ENCODE measurements at regions not wholly inside any gene's neighbourhood (a gene's known extent, or its start where the extent isn't known, plus 50 kb on each side); places are given as distances from the start of the nearest gene placed in this dataset.

- DNase-seq (ENCODE audit: low read depth in 2 of 2, low spot score in 1 of 2): no peak
Observed at GRCh38 chr9:80185112-80185738, 613.5 kb downstream of the TLE4 start.

- DNase-seq (ENCODE audit: low read depth in 2 of 2, low spot score in 1 of 2): no peak
Observed at GRCh38 chr9:80177949-80178480, 606.2 kb downstream of the TLE4 start.

- no peak for DNase-seq (ENCODE audit: low read depth in 2 of 2, low spot score in 1 of 2)
Observed at GRCh38 chr9:80175286-80176150, 603.8 kb downstream of the TLE4 start.

DNA sequence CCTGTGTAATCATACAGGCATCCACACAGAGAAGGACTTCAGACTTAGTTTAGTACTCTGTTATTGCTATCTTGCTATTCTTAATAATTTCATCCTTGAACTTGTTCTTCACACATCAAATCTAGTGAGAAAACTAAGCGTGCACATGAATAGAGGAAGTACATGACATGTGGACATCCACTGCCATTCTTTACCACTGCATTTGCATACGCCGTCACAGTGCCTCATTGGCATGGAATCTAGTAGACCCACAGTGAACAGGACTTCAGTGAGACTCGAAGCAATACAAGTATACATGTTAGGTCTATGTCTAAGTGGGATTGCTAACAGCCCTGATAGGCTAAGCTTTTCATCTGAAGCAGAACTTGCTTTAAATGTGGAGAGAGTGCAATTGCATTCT is 592.1 kb downstream of the TLE4 start:
- no peak for DNase-seq (ENCODE audit: low read depth in 2 of 2, low spot score in 1 of 2)

GRCh38 chr9:80158554-80159170 is 586.9 kb downstream of the TLE4 start:
- DNase-seq (ENCODE audit: low read depth in 2 of 2, low spot score in 1 of 2): no peak

DNA sequence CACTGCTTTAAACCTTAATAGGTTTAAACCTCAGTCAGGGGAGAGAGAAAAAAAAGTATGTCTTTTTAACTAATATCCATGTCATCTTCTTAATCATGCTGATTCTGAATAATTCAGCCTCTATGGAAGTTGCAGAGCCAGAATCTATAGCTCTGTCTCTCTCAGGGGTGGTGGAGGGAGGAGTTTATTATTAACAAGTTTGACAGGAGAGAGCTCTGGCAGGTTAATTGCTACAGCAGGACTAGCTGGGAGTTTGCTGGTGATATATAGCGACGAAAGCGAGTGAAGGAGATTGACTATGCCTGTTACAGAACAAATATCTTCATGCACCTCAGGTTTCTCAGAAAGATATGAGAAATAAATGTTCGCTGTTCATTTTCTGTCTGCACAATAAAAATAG is 586.4 kb downstream of the TLE4 start:
- DNase-seq (ENCODE audit: low read depth in 2 of 2, low spot score in 1 of 2): no peak

GRCh38 chr9:80157561-80157983 is 585.8 kb downstream of the TLE4 start:
- no peak for DNase-seq (ENCODE audit: low read depth in 2 of 2, low spot score in 1 of 2)

- no peak for DNase-seq (ENCODE audit: low read depth in 2 of 2, low spot score in 1 of 2)
Observed at GRCh38 chr9:80156756-80157472, 585.1 kb downstream of the TLE4 start.

- DNase-seq (ENCODE audit: low read depth in 2 of 2, low spot score in 1 of 2): no peak
Observed at GRCh38 chr9:80156262-80156661, 584.5 kb downstream of the TLE4 start.

DNA sequence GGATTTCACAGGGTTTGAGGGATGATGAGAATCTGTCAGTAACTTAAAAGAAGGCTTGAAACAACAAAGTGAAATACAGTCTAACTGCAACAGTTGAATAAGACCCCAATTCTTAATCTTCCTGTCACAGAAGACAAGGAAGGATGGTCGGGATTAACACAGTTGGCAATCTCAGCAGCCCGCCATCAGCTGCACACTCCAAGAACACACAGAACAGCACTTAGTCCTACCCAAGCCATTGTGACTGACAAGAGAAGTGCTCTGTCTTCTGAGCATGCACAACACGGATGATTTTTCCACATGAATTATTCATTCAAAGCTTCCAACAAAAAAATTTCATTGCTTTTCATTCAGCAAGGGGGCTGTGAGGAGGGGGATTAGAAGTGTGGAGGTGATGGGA is 576.1 kb downstream of the TLE4 start:
- DNase-seq (ENCODE audit: low read depth in 2 of 2, low spot score in 1 of 2): no peak

DNA sequence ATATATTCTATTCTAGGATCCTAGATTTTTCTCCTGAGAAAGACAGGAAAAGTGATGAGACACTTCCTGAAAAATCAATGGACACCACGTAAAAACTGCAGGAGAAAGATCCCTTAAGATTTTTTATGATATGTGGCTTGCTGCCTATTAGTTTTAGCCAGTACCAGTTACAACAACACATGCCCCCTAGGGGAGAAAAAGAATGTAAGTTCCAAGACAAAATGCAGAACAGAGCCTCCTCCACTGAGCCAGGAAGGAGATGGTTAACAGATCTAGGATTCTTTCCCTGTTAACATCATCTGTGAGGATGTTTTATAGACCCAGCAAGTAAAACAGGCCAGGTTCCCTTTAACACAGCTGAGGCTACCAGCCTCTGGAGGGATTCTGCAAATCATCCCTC is 574.7 kb downstream of the TLE4 start:
- DNase-seq (ENCODE audit: low read depth in 2 of 2, low spot score in 1 of 2): no peak

GRCh38 chr9:80144856-80145255 is 573.1 kb downstream of the TLE4 start:
- DNase-seq (ENCODE audit: low read depth in 2 of 2, low spot score in 1 of 2): no peak

DNA sequence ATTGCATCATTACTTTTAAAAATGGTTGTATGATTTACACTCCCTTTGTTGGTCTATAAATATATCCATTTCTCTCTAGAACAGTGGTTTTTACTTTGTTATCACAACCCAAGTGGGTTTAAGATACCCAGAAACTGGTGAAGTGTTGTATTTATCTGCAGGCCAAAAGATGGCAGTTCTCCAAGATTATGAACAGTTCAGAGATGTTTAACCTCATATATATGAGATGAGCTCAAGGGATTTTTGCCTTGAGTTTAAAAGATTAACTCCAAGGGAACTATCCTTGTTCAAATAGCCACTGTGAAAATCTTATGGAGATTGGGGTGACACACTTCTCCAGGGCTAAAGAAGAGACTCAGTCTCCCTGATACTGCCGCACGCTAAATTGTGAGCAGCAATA is 572.6 kb downstream of the TLE4 start:
- no peak for DNase-seq (ENCODE audit: low read depth in 2 of 2, low spot score in 1 of 2)

DNA sequence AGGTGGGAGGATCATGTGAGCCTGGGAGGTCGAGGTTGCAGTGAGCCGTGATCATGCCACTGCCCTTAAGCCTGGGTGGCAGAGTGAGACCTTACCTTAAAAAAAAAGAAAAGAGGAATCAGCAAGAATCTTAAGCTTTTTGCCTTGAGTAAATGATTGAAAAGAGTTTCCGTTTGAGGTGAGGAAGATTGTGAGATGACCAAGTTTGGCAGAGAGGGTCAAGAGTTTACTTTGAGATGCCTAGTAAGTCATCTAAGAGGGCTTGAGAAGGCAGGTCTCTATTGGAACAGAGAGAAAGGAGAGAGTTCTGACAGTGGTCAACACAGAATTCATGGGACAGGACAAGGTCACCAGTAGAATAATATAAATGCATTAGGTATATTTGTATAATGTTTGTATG is 572.1 kb downstream of the TLE4 start:
- DNase-seq (ENCODE audit: low read depth in 2 of 2, low spot score in 1 of 2): no peak

GRCh38 chr9:80134487-80134886 is 562.7 kb downstream of the TLE4 start:
- no peak for DNase-seq (ENCODE audit: low read depth in 2 of 2, low spot score in 1 of 2)

- DNase-seq (ENCODE audit: low read depth in 2 of 2, low spot score in 1 of 2): no peak
Observed at GRCh38 chr9:80131627-80132026, 559.9 kb downstream of the TLE4 start.

GRCh38 chr9:80127920-80128319 is 556.2 kb downstream of the TLE4 start:
- no peak for DNase-seq (ENCODE audit: low read depth in 2 of 2, low spot score in 1 of 2)

DNA sequence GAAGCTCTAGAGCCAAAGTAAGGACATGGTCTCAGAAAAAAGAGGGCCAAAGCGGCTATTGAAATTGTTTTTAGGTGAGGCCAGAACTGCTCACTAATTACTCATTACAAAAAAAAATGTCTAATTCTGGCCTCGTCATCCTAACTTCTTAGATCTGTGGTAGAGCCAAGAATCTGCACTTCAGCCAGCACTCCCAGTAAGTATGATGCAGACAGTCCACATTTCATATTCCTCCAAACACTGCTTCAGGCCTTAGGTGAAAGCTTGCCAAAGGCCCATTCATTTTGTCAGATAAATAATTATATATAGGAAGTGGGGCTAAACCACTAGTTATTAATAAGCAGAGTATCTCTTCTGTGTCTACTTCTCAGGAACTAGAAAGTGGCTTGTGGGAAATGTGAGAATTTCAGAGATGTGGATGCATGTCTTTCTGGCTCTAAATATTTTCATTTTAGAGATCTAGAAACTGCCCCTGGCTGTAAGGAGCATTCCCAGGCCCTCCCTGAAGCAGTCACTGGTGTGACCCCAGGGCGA is 554.0 kb downstream of the TLE4 start:
- no peak for DNase-seq (ENCODE audit: low read depth in 2 of 2, low spot score in 1 of 2)

DNA sequence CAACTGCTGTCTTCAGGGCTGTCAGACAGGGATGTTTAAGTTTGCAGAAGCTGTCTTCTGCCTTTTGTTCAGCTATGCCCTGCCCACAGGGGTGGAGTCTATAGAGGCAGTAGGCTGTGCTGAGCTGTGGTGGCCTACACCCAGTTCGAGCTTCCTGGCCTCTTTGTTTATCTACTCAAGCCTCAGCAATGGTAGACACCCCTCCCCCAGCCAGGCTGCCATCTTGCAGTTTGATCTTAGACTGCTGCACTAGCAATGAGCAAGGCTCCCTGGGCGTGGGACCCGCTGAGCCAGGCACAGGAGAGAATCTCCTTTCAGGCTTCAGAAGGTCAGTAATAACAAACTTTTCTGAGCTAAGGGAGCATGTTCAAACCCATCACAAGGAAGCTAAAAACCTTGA is 545.3 kb downstream of the TLE4 start:
- DNase-seq (ENCODE audit: low read depth in 2 of 2, low spot score in 1 of 2): no peak

GRCh38 chr9:80114241-80114640 is 542.5 kb downstream of the TLE4 start:
- no peak for DNase-seq (ENCODE audit: low read depth in 2 of 2, low spot score in 1 of 2)
